GM23338 (cell line): ENCODE measurements at regions not wholly inside any gene's neighbourhood (a gene's known extent, or its start where the extent isn't known, plus 50 kb on each side); places are given as distances from the start of the nearest gene placed in this dataset.

Source experiments
- ATAC-seq: fragments of 200-7000 bp; cut with Tn5 transposase; 3 replicates; pipeline ENCODE4 v1.9.1; 2020
- DNase-seq: peaks from one replicate; pipeline ENCODE4 v3.0.0-alpha.2; 2015; ENCODE audit warnings: low spot score
- H2AFZ ChIP-seq: fragments of 200-600 bp; sonication (generic); 2 replicates; pipeline ENCODE4 v1.8.0; 2016; ENCODE audit warnings: antibody characterized with exemption, mild to moderate bottlenecking, moderate library complexity
- H3F3A ChIP-seq: fragments of 200-600 bp; sonication (generic); replicated peaks from 2 replicates; pipeline ENCODE4 v1.8.0; 2017; ENCODE audit warnings: antibody characterized with exemption, mixed run types, low read depth
- H3K27ac ChIP-seq: fragments of 200-600 bp; sonication (generic); 2 replicates; pipeline ENCODE4 v1.6.1; 2016; ENCODE audit warnings: low read depth
- H3K27me3 ChIP-seq: fragments of 200-600 bp; sonication (generic); 2 replicates; pipeline ENCODE4 v1.8.0; 2016; ENCODE audit warnings: mild to moderate bottlenecking, mixed run types, moderate library complexity; ENCODE audit not compliant: insufficient read depth
- H3K36me3 ChIP-seq: fragments of 200-600 bp; sonication (generic); 2 replicates; pipeline ENCODE4 v1.8.0; 2016; ENCODE audit warnings: mild to moderate bottlenecking; ENCODE audit not compliant: insufficient read depth
- H3K4me1 ChIP-seq: fragments of 200-600 bp; sonication (generic); 2 replicates; pipeline ENCODE4 v1.8.0; 2016; ENCODE audit warnings: mild to moderate bottlenecking, moderate library complexity; ENCODE audit not compliant: insufficient read depth
- H3K4me2 ChIP-seq: fragments of 200-600 bp; sonication (generic); 2 replicates; pipeline ENCODE4 v1.7.1; 2017; ENCODE audit warnings: mixed run types
- H3K4me3 ChIP-seq: fragments of 200-600 bp; sonication (generic); 2 replicates; pipeline ENCODE4 v1.6.1; 2016; ENCODE audit warnings: mixed run types
- H3K79me2 ChIP-seq: fragments of 200-600 bp; sonication (generic); replicated peaks from 2 replicates; pipeline ENCODE4 v1.8.0; 2017; ENCODE audit warnings: mild to moderate bottlenecking; ENCODE audit not compliant: insufficient read depth
- H3K9me2 ChIP-seq: fragments of 200-600 bp; sonication (generic); 2 replicates; pipeline ENCODE4 v1.8.0; 2017; ENCODE audit not compliant: insufficient read depth
- H4K20me1 ChIP-seq: fragments of 200-600 bp; sonication (generic); replicated peaks from 2 replicates; pipeline ENCODE4 v1.8.0; 2017; ENCODE audit warnings: mild to moderate bottlenecking; ENCODE audit not compliant: insufficient read depth
- H3K27ac Mint-ChIP-seq: 2 replicates; pipeline ENCODE4 v1.8.0; 2020; ENCODE audit warnings: inconsistent platforms, mild to moderate bottlenecking, moderate library complexity, mixed read lengths
- H3K27me3 Mint-ChIP-seq: 3 replicates; pipeline ENCODE4 v1.8.0; 2022; ENCODE audit warnings: low read depth, mild to moderate bottlenecking, moderate library complexity, mixed read lengths, inconsistent platforms; ENCODE audit not compliant: insufficient read depth, poor library complexity
- H3K36me3 Mint-ChIP-seq: 3 replicates; pipeline ENCODE4 v1.8.0; 2021; ENCODE audit warnings: low read depth, mild to moderate bottlenecking, inconsistent platforms, moderate library complexity, mixed read lengths
- H3K4me1 Mint-ChIP-seq: 3 replicates; pipeline ENCODE4 v1.8.0; 2020; ENCODE audit warnings: mild to moderate bottlenecking, inconsistent platforms, mixed read lengths
- H3K4me3 Mint-ChIP-seq: 3 replicates; pipeline ENCODE4 v1.8.0; 2021; ENCODE audit warnings: moderate library complexity, mild to moderate bottlenecking, inconsistent platforms, mixed read lengths
- H3K9me3 Mint-ChIP-seq: 3 replicates; pipeline ENCODE4 v1.8.0; 2020; ENCODE audit warnings: moderate library complexity, mild to moderate bottlenecking, inconsistent platforms, mixed read lengths
- CREB1 ChIP-seq: fragments of 250-450 bp; sonication (Bioruptor Pico); IDR thresholded peaks from 2 replicates; pipeline ENCODE4 v1.5.0; 2020; ENCODE audit warnings: low read depth, mild to moderate bottlenecking, moderate library complexity
- EZH2 ChIP-seq: fragments of 200-600 bp; sonication (generic); IDR thresholded peaks from one replicate; pipeline ENCODE4 v1.8.0; 2017; ENCODE audit warnings: antibody characterized with exemption, mild to moderate bottlenecking, low read depth; ENCODE audit not compliant: unreplicated experiment
- REST ChIP-seq: IDR thresholded peaks from one replicate; pipeline ENCODE4 v1.6.1; 2018; ENCODE audit warnings: antibody characterized with exemption; ENCODE audit not compliant: unreplicated experiment
- STAT1 ChIP-seq: IDR thresholded peaks from one replicate; pipeline ENCODE4 v1.6.1; 2016; ENCODE audit warnings: antibody characterized with exemption; ENCODE audit not compliant: unreplicated experiment
- ZNF331 ChIP-seq: fragments of 250-450 bp; sonication (Bioruptor Pico); IDR thresholded peaks from 2 replicates; pipeline ENCODE4 v1.5.0; 2020; ENCODE audit warnings: low read depth, mild to moderate bottlenecking, moderate library complexity
- ZNF462 ChIP-seq: fragments of 250-450 bp; sonication (Bioruptor Pico); IDR thresholded peaks from 2 replicates; pipeline ENCODE4 v1.5.0; 2020; ENCODE audit warnings: mild to moderate bottlenecking, moderate library complexity

GRCh38 chr5:106408141-106408540, 1262.6 kb downstream of the EFNA5 start:
- Histone ChIP-seq H3K79me2 (no peaks in the 10 kb centered on the region), H3K4me1 (no peaks in the 10 kb centered on the region), H3K4me2 (no peak overlapping the region), H3K27me3 (no peaks in the 10 kb centered on the region), H3K4me3 (no peak overlapping the region), H3K27ac (no peak overlapping the region), H4K20me1 (no peaks in the 10 kb centered on the region), H2AFZ (no peak overlapping the region), H3K9me2 (no peaks in the 10 kb centered on the region), H3K36me3 (no peaks in the 10 kb centered on the region), H3F3A (no peaks in the 10 kb centered on the region)
- Mint-ChIP-seq H3K9me3 (no peaks in the 10 kb centered on the region), H3K4me1 (no peaks in the 10 kb centered on the region), H3K36me3 (no peaks in the 10 kb centered on the region), H3K27me3 (peaks cover 2% of the 10 kb centered on the region), H3K4me3 (no peak overlapping the region), H3K27ac (no peak overlapping the region)
- ATAC-seq (no peak), DNase-seq (no peak)
- no peak for TF ChIP-seq CREB1 (CRISPR knock-in tag)
- no peak for TF ChIP-seq ZNF331 (CRISPR knock-in tag)
- TF ChIP-seq ZNF462 (CRISPR knock-in tag), result no peak
- TF ChIP-seq REST, result no peak
- TF ChIP-seq EZH2, result no peak
- no peak for TF ChIP-seq STAT1
